OCI-M2 (cell line): ENCODE measurements at regions not wholly inside any gene's neighbourhood (a gene's known extent, or its start where the extent isn't known, plus 50 kb on each side); places are given as distances from the start of the nearest gene placed in this dataset.

Experiments used
- DNase-seq: peaks from one replicate; lab custom pipeline; 2025; ENCODE audit not compliant: unreplicated experiment; lab: John Stamatoyannopoulos, UW

DNA sequence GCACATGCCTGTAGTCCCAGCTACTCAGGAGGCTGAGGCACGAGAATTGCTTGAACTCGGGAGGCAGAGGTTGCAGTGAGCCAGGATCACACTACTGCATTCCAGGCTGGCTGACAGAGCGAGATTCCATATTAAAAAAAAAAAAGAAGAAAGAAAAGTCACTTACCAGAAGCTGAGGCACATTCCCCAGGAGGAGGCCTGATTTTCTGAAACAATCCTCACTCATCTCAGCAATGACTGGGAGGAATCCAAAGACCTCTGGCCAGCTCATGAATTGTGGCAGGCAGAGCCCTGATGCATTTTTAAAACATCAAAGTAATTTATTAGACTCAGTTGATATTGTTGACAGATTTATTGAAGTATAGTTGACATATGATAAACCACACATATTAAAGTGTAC lies 206.3 kb downstream of the FOXO1 start:
- DNase-seq = no peak

DNA sequence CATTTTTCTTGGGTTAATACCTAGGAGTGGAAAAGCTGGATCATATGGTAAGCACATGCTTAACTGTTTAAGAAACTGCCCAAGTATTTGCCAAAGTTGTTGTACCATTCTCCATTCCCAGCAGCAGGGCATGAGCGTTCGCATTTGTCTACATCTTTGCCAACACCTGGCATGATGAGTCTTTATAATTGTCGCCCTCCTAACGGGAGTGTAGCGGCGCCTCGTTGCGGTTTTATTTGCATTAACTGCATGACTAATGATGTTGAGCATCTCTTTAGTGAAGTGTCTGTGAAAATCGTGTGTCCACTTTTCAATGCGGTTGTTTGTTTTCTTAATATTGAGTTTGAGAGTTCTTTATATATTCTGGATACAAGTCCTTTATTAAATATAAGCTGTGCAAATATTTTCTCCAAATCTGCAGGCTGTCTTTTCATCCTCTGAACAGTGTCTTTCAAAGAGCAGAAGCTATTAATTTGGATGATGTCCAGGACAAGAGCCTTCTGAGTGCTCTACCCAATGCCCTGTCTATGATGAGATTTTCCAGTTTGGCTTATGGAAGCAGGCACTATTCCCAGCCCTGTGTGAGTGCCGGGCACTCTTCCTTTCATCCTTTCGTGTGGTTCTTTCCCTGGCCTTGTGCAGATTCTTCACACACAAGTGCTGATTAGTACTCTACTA lies 202.0 kb downstream of the FOXO1 start:
- DNase-seq = no peak

DNA sequence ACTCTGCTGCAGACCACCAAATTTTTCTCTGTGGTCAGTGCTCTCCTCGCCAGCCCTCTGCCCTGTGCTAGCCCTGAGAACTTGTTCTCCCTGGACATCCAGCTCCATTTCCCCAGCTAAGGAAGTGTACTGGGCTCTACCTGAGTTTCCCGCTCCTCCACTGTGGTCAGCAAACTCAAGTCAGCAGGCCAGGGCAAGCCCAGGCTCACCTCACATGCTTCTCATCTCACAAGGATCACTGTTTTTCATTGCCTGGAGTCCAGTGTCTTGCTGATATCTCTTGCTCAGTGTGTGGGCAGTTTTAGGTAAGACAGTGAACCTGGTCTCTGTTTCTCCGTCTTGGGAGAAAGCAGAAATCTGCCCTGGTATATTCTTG lies 201.4 kb downstream of the FOXO1 start:
- no peak for DNase-seq

DNA sequence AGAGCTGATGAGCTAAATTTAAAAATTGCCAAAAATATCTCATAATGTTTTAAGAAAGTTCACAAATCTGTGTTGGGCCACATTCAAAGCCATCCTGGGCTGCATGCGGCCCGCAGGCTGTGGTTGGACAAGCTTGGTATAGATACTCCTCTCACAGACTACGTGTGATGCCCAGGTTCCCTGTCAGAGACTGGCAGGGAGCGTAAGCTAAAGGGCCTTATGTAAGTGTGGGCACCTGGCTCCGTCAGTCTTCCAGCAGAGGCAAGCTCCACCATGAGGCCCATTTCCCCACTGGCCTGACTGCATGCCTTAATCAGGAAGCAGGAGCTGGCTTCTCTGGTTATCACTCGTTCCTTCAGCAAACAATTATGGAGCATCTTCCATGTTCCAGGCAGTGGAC lies 200.2 kb downstream of the FOXO1 start:
- no peak for DNase-seq

DNA sequence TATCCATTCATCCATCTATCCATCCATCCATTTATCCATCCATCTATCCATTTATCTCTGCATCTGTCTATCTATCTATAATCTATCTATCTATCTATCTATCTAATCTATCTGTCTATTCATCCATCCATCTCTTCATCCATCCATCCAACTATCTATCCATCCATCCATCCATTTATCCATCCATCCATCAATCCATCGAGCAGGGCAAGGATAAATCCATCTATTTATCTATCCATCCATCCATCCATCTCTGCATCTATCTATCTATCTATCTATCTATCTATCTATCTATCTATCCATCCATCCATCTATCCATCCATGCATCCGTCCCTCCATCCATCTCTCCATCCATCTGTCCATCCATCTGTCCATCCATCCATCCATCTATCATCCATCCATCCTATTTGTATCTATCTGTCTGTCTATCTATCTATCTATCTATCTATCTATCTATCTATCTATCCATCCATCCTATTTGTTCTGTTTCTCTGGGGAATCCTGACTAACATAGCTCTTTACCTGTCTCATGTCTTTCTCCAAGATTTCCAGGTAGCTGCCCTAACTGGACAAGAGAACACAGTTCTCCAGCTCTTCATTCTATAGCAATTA lies 198.1 kb downstream of the FOXO1 start:
- no peak for DNase-seq

DNA sequence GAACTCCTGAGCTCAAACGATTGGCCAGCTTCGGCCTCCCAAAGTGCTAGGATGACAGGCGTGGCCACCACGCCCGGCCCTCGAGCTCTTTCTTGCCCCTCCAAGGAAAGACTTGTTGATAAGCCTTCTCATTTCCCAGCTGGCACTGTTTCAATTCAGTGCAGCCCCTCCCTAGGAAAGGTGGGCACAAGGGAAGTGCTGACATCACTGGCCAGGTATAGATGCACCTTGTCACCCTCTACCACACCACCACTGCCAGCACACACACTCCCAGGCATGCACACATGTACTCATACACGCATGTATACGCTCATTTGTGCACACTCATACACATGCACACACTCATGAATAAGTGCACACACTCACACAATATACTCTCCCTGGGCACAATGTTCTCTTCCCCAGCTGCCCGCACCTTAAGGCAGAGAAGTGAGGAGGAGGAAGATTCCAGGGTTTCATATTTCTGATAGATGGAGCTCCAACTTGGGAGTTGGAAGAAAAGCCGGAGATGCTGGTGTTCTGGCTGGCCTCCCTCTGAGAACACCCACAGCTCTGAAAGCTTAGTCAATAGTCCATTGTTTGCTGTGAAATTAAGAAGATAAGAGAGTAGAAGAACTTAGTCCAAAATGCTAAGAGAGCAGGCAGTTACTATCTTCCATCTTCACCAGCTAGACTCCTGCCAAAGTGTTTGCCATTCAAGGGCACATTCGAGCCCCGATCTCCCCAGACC lies 196.7 kb downstream of the FOXO1 start:
- no peak for DNase-seq

DNA sequence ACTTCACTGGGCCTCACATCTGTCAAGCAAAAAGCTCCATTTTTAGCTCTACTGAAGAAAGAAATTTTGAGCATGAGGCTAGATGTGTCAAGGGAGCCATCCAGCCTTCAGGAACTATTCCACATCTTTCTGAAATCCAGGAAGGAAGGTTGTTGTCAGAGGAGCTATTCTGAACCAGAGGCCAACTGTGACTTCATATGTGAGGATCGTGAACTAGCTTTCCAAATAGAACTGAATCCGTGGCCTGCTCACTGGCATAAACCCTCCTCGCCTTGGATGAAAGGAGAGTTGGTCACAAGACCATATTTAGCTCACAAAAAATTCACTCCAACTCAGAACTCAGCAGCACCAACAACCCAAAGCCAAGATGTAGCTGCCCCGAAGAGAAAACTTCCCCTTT lies 195.8 kb downstream of the FOXO1 start:
- DNase-seq = no peak

DNA sequence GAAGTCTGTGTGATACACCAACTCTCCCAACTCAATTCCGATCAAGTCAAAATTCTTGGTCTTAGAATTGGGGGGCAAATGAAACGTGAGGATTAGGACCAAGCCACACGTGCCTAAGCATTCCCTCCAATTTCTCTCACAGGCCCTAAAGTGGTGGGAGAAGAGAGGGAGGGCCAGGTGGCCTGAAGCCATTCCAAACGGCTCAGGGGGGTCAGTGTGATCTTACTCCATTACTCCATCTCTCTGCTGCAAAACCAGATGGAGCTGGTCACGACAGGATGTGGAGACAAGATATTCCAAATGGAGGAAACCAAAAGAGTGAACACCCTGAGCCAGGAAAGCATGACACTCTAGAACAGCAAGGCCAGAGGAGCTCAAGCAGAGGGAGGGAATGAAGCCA lies 195.4 kb downstream of the FOXO1 start:
- no peak for DNase-seq

DNA sequence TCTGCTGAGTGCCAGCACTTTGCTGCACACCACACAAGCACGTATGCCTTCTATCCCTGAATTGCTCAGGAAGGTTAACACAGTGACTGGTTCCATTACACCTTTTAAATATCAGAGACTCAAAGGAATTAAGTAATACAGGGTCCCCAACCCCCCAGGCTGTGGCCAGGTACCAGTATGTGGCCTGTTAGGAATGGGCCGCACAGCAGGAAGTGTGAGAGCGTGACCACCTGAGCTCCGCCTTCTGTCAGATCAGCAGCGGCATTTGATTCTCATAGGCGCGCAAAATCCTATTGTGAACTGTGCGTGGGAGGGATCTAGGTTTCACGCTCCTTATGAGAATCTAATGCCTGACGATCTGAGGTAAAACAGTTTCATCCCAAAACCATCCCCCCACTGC lies 194.5 kb downstream of the FOXO1 start:
- no peak for DNase-seq

DNA sequence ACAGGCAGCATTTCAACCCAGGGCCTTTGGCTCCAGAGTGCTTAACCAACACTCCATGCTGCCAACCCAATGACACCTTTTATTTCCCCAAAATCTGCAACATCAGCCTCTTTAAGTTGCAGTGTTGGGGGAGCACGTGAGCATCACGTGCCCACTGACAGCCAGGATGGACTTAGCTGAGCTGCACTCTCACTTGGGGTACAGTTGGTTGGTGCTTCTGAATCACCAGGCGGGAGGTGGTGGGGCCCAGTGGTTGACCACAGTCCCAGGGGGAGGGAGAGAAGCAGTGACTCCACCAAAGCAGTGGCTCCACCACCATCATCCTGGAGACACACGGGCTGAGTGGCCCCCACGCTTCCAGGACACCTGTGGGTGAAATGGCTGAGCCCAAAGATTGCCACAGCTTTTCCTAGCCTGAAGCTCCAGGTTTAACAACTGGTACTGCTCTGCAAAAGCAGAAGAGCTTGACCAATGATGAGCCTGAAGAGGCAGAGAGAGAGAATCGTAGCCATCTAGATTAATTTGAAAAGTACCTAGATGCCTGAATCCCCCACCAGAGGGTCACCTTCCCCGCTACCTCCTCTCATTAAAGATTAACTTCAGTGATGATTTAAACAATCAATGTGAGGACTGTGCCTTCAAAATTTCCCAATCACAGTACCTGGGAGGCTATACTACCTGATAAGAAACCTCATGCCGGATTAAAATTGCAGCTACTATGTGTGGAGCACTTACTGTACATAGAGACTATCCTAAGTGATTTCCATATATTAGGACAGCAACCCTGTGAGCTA lies 193.8 kb downstream of the FOXO1 start:
- no peak for DNase-seq

DNA sequence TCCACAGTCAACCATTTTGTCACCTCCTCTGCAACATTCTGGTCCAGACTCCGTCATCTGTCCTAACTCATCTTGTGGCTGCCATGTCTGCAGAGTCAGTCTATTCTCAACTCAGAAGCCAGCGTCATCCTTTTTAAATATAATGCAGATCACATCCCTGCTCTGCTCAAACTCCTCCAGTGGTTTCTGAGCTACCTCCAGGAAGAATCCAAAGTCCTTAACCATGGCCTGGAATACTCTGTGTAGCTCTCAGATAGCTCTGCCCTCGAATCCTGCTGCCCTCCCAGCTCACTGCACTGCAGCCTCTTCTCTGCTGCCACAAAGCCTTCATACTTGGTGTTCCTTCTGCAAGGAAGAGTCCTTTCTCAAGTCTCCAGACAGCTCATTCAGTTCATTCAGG lies 190.8 kb downstream of the FOXO1 start:
- no peak for DNase-seq

DNA sequence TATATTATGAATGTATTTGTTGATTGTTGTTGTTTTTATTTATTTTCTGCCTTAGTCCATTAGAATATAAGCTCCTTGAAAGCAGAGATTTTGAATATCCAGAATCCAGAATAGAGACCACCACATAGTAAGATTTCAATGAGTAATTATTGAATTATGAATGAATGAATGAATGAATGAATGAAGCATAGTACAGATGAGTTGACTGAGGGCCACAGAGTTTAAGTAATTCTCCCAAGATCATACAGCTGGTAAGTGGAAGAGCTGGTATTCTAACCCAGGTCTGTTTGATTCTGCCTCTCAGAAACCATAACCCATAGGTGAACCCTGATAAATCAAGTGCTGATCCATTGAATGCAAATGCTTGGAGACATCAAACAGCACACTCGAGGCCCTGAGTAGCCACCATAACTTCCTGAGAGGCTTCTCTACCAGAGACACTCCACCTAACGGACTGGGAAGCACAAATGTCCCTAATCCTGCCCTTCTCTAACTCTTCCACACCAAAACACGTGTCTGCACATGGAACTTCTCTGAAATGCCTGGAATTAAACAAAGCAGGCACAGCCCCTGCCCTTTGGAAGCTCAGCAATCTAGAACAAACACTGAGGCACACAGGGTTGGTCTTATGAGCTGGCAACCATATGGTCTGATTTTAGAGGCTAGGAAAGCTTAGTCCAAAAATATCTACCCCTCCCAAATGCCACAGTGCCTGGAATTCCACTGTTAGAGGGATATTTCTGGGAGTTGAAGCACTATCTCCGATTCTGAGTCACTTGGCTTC lies 190.1 kb downstream of the FOXO1 start:
- DNase-seq = no peak

DNA sequence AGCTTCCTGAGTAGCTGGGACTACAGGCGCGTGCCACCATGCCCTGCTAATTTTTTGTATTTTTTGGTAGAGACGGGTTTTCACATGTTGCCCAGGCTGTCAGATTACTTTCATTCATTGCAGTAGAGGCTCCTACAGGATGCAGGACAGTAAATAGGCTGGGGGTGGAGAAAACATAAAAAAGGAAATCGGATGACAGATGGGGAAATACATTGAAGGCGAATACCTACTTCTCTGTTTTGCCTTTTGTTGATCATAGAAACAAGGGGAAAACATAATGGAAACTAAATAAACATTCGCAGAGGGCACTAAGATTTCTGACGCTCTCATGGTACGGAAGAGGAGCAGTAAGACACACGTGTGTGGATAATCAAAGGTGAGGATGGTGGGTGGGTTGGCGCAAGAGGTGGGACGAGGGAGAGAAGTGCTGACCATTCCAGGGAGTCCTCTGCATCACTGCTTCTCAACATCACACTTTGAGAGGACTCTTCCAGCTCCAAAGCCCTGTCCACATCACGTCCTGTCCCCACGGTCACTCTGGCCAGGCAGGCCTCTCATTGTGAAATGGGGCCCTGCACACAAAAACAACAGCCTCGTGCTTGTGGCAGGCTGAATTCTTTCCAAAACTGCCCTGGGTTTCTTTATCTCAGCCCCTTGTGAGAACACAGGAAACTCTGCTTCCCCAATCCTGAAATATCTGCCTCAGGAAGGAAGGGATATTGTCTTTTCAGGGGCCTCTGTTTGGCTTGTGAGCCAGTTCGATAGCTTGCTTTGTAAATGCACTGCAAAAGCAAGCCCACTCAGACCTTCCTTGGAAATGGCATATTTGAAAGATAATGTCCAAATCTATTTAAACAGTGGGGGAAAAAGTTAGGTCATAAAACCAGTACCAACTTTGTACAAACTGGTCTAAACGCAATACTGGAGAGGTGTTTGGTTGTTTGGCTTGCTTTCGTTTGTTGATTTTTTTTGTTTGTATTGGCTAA lies 188.5 kb downstream of the FOXO1 start:
- DNase-seq = peak; percentile 28

DNA sequence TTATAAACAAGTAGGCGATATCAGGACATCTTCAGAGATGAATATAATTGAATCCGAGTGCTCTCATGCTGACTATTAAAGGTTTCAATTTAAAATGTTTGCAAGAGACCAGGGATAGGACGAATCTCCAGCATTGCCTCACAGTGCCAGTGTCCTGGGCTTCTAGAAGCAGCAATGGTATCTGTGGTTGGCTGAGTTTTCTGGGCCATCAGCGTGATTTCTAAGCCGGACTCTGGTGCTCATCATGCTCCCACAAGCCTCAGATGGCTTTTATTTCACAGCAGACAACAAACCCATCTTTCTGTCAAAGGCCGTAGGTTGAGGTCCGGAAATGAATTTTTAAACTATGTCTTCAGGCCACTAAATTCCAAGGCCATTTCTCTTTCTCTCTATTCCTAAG lies 187.7 kb downstream of the FOXO1 start:
- no peak for DNase-seq

DNA sequence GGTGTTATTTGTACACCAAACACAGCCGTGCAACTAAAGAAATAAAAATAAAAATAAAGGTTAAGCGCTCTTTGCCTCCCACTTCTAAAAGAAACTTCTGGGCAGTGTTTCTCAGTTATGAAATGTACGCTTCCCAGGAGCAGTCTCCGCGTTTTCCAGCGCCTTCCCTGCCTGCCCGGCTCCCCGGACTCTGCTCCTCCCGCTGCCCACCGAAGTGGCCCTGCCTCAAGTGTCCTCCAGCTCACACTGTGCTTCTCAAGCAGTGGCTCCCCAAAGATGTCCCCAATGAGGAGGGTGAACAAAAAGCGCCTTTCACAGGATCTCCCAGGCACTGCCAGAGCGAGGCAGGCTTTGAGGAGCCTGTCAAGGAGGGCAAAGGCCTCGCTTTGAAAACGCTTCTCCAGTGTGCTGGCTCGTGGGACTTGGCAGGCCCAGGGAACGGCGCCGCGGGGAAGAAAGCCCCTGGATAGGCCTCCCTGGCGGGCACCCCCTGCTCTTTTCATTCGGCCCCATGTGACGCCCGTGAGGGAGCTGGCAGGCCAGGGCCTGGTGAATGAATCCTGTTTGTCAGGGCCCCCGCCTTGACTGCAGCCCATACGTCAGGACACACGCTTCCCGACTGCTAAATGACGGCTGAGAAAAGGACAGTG lies 187.1 kb downstream of the FOXO1 start:
- DNase-seq = no peak

DNA sequence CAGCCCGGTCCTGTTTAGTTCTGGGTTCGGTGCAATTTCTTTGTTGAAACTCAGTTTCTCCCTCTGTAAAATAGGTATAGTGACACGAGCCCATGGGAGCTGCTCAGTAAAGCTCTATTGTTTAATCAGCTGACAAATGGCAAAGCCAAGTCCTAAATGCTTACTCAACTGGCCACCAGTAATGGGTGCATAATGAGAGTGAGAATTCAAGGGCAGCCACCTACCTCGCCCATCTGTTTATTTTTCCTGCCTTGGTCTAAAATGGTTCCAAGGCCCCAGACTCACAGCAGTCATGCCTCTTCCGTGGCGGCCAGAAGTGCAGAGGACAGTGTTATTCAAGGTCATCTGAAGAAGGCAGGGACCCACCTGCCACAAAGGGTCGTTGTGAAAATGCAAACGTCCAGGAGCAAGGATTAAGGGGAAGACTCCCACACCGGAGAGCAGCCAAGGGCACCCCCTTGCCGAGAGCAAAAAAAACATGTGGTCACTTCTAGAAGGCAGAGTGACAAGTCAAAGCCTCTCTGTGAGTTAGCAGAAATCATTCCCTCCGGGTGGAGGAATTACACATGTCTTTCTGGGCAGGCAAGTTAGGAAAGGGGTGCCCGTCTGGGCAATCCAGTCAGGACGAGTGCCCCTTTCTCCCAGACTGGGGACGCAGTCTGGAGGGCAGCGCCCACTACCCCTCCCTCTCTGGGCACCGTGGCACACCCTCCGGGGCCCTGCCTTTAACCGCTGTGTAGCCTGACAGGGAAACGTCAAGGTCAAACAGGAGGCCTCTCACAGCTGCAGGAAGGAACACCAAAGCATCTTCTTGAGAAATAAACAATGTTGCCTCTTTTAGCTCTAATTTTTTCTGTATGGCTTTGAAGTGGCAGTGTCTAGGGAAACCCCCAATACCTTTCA lies 186.2 kb downstream of the FOXO1 start:
- no peak for DNase-seq

DNA sequence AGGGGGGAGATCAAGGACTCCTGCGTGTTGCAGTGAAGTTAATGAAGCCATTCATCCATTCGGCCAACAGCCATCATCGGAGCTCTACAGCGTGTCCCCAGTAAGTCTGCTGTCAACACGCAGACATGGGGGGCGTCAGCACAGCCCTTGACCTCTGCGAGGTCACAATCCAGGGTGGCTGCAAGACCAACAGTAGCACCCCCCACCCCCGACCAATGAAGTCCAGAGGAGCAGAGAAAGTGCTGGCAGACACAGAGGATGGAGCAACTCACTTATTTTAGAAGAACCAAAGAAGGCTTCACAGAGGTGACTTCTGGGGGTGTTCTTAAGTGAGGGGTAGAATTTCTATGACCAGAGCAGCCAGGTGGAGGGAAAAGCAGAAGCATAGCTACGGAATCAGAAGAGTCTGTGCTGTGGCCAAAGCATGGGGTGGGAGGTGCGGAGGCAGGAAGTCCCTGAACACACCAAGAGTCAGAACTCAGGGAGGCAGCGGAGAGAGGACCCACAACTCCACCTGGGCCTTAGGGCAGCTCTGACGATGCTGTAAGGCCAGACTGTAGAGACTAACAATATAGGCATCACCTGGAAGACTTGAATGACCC lies 185.4 kb downstream of the FOXO1 start:
- no peak for DNase-seq

DNA sequence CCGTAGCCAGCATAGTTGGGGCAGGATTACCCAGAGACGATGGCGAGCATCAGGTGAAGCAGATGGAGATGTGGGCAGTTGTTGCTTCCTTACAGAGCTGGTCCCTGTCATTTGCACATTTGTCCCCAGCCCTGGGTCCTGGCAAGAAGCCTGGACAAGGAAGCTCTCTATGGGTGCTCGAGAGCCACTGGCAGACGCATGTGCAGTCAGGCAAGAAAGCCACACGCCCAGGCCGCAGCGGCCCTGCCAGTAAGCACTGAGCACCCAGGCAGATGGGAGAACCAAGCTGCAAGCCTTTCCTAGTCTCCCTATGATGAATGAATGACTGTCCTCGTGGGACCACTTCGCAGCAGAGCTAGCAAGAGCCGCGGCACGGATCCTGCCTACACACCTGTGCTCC lies 182.8 kb downstream of the FOXO1 start:
- no peak for DNase-seq
